M059J (cell line): ENCODE measurements at regions not wholly inside any gene's neighbourhood (a gene's known extent, or its start where the extent isn't known, plus 50 kb on each side); places are given as distances from the start of the nearest gene placed in this dataset.
A peak's percentile ranks its signal among the peaks of the same experiment; 100 is the strongest.

Source experiments
- DNase-seq: peaks from one replicate; pipeline ENCODE4 v3.0.0-alpha.2; 2012; ENCODE audit warnings: low read depth

GRCh38 chr7:80563561-80564327 is 51.9 kb upstream of the GNAT3 start:
- peak; percentile 97 for DNase-seq

GRCh38 chr7:80565554-80565953 is 53.7 kb upstream of the GNAT3 start:
- DNase-seq: no peak

GRCh38 chr7:80581486-80582260 is 56.8 kb upstream of the CD36 start:
- DNase-seq: peak; percentile 7

- DNase-seq: no peak
Observed at GRCh38 chr7:80583901-80584300, 54.5 kb upstream of the CD36 start.

- peak; percentile 53 for DNase-seq
Observed at GRCh38 chr7:80584778-80585177, 53.7 kb upstream of the CD36 start.

GRCh38 chr7:80587538-80587937 is 50.9 kb upstream of the CD36 start:
- DNase-seq: no peak

GRCh38 chr7:80588591-80588990 is 49.9 kb upstream of the CD36 start:
- peak; percentile 63 for DNase-seq
